Stimulated activated CD8-positive, alpha-beta memory T cell treated with anti-CD3 and anti-CD28 coated beads, Interleukin-12 subunit alpha, Interleukin-12 subunit beta, amount 100 ng/mL, for 1 hour (primary cell): ENCODE measurements at regions not wholly inside any gene's neighbourhood (a gene's known extent, or its start where the extent isn't known, plus 50 kb on each side); places are given as distances from the start of the nearest gene placed in this dataset.
"Not testable (repeated sequence)": the region's sequence is repeated elsewhere in the genome, so short reads cannot be mapped to it uniquely, and the experiment has no call there.

Experiments
- DNase-seq: peaks from one replicate; pipeline ENCODE4 v3.0.0-alpha.2; 2020; ENCODE audit warnings: low read depth

DNA sequence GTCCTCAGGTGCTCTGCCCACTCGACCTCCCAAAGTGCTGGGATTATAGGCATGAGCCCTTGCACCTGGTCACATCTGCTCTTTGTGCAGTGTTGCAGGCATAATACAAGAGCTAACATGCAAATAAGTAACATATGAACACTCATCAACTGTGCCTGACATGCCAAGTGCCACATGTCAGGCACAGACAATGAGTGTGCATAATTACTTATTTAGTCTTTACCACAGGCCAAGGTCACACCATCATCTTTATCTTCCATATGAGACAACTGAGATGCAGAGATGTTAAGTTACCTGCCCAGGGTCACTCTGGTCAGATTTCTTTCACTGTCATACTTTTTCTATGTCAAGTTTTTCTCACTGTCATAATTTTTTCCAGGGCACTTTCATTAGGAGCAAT is 126.1 kb downstream of the PPIAL4G start:
- DNase-seq, result no peak

DNA sequence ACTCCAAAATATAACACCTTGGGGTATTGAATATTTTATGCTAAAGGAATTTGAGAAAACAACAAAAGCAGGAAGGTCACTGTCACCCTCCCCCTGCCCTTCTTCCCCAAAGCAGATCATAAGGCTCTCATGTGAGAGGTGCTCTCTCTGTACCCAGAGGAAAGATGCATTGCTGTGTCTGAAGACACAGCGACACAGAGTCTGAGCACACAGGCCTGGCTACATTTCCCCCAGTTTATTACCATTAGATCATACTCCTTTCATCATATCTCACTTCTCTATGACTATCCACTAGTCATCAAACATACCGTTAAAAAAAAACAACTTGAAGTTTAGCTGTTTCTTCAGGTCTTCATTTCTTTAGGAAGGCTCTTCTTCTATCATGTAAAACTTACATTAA is 127.1 kb downstream of the PPIAL4G start:
- no peak for DNase-seq

DNA sequence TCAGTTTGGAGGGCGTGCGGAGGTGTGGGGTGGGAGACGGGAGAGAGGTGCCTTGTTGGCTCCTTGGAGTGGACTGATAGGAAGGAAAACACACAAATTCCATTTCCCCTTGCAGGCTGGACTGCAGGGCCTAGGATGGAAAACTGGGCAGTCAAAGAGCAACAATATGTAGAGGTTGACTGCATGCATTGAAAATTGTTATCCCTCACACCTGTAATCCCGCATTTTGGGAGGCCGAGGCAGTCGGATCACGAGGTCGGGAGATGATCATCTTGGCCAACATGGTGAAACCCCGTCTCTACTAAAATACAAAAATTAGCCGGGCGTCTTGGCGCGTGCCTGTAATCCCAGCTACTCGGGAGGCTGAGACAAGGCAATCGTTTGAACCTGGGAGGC is 128.2 kb downstream of the PPIAL4G start:
- DNase-seq, result no peak

DNA sequence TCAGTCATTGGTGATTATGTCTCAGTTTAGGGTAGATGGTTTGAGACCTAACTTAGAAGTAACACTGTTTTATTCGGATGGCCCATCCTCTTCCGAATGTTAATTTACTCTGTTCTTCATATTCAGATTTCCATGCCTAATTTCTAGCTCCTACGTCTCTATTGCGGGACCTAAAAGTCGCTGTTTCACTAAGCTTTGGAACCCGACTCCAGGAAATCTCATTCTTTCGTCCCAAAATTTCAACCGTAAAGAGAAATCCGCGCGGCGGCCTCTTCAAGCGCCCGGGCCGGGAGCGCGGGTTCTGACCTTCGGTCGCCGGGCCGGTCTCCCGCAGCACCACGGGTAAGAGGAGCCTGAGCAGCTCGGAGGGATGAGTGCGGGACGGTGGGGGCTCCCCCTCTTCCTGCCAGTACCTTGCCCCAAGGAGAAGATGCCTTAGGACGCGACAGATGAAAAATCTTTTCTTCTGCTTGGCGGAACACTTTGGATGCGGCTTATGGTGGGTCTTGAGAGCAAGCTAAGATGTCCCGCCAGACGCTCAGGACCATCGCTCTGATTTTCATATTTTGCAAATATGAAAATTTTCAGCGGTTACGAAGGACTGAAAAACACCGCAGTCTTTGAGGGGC is 128.7 kb downstream of the PPIAL4G start:
- no peak for DNase-seq

DNA sequence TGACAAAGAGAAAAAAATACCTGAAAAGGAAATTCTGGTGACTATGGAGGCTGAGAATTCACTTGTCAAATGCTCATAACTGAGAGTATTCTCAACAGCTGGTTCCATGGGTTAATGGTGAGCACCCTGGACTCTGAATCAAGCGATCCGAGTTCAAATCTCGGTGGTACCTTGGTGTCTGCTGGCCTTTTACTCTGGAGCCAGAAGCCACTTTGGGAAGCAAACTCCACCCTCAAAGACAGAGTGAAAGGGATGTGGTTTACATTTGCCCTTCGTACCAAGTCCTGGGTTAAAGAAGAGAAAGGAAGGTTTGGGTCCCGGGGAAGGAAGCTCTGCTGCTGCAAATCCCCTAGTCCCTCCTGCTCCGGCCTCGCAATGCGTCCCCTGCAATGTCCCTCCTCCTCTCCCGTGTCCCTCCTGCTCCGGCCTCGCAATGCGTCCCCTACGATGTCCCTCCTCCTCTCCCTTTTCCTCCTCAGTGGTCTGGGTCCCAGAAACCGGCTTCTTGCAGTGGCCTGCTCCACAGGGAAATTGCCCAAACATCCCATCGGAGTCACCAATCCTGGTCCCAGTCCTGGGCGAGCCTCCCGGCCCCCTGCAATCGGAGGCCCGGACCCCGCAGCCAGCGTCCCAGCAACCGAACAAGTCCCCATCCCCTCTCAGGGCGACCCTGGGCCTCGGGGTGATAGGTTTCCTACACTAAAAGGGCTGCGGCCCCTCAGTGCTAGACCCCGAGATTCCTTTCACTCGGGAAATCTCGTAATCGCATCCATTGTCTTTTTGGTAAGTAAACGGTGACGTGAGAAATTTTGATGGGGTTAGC is 129.4 kb downstream of the PPIAL4G start:
- DNase-seq, result no peak

DNA sequence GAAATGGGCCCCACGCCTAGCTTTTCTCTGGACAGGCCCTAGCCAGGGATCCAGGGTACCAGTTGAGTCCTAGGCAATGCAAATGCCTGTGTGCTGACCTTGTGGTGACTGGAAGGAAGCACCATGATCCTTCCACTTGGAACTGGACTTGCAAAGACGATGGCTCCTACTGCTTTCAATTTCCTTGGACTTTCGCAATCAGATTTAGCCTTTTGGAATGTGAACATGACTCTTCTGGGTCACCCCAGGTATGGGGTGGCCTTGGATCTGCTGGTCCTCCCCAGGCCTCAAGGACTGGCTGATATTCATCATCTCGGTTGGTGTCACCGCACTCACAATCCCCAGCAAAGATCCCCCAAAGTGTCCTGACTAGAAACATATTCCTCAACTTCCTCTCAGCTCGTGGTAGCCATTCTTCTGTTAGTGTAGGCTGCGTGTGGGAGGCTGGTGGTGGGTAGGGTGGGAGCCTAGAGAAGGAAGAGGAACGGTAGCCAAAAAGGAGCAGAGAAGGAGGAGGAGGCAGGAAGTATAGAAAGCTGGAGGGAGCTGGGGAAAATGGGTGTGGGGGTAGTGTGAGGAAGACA is 130.5 kb downstream of the PPIAL4G start:
- DNase-seq, result no peak

DNA sequence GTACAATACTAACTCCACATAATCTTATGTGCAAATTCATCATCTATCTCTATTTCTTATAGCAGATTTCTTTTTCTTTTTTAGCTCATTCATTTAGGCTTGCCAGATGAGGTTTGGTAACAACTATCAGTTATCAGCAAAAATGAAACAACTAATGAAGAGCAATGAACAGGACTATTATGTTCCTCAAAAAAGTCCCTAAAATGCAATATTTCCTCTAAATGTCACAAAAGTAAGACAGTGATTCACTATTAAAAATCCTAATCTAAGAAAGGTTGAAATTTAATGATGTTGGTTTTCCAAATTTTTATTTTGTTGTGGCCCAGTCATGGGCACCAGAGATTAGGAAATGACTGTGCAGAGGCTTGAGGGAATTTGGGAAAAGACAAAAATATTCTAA is 135.3 kb downstream of the PPIAL4G start:
- DNase-seq, result no peak

DNA sequence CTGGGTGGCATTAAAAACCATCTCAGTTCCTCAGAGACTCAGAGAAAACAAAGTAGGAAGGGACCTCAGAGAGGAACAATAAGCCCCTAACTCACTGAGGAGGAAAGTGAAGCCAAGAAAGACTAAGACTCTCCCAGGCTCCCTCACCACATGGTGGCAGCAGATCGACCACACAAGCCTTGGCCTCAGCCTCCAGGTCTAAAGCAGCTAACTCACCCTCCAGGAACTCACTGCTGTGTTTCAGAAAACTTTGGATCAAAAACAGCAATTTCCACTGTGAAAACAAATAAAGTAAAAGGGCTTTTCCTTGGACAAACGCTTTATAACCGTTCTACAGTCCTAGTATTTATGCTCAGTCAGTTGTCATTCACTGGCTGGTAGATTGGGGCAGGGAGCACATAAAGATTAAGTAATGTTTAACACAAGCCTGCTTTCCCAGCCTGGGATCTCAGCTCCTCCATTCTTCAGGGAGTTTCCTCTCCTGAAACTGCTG is 137.4 kb downstream of the PPIAL4G start:
- DNase-seq, result not testable (repeated sequence)

DNA sequence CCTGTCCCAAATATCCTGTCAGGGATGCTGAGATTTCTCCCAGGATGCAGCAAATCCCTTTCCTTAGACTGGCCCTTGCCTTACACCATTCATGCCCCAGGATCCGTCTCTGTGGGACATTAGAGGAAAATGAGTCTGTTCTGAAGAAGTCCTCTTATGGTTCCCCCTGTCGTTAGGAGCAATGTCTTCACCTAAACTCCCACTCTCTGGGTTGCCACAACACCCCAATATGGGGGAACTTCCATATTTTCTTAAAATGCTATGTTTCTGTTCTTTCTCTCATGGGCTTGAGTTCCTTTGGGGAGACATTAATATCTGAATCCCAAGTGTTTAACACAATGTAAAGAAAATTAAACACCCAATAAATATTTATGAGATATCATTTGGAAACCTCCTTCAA is 138.5 kb downstream of the PPIAL4G start:
- DNase-seq, result not testable (repeated sequence)

DNA sequence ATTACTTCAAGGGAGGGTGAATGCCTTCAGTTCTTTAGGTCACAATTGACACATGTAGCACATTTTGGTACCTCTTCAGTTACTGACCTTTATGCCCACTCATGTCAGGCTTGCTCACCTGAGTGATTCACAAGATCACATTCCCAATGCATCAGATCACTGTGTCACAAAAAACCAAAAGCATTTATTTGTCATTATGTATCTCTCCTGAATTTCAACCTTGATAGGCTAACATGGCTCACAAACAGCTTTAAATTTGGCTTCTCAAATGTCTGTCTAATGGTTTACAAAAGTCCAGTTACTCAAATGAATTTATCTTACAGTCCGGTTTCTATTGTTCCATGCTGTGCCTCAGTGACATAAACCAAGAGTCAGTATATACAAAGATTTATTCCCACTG is 141.4 kb downstream of the PPIAL4G start:
- not testable (repeated sequence) for DNase-seq

DNA sequence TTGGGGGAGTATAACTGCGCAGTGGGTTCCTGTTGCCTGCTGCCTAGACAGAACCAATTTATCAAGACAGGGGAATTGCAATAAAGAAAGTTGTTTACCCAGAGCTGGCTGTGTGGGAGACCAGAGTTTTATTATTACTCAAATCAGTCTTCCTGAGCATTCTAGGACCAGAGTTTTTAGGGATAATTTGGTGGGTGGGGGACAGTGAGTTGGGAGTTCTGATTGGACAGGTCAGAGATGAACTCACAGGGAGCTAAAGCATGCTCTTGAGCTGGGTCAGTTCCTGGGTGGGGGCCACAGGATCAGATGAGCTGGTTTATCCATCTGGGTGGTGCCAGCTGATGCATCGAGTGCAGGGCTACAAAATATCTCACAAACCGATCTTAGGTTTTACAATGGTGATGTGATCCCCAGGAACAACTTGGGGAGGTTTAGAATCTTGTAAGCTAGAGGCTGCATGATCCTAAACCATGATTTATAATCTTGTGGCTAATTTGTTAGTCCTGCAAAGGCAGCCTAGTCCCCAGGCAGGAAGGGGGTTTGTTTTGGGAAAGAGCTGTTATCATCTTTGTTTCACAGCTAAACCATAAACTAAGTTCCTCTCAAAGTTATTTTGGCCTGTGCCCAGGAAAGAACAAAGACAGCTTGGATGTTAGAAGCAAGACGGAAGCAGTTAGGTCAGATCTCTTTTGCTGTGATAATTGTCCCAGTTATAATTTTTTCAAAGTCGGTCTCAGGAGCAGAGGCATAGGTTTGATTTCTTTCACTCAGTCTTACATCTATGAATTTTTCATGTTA is 146.8 kb downstream of the PPIAL4G start:
- DNase-seq, result not testable (repeated sequence)

DNA sequence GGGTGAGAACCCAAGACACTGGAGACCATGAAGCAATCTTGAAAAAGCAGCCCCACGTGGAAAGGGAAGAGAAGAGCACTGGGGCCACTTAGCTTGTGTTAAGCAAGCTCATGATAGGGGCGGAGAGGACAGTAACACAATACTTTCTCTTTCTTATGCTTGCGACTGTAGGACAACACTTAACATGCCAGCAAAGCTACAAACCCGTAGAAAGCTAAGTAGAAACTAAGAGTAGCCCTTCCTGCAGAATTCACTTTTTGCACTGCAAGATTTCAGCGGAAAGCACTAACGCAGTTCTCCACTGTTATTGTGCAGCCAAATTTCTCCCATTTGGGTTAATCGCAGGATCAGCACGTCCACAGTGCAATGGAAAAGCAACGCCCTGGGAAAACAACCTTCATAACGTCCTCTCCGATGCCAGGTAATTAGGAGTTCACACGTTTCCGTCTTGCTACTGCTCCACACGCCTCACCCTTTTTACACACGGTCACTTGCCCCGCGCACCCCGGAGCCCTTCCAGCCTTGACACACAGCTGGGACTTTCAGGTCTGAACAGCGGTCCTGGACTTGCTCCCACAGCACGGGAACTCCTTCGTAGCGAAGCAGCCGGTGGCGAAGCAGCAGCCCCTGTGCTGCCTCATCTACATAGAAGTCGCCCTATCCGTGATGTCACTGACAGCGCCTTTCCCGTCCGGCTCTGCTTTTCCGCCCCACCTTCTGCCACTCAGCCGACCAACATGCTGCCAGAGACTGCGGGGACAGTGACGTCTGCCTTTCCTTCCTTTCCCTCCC is 148.6 kb downstream of the PPIAL4G start:
- peak; percentile 57 for DNase-seq

DNA sequence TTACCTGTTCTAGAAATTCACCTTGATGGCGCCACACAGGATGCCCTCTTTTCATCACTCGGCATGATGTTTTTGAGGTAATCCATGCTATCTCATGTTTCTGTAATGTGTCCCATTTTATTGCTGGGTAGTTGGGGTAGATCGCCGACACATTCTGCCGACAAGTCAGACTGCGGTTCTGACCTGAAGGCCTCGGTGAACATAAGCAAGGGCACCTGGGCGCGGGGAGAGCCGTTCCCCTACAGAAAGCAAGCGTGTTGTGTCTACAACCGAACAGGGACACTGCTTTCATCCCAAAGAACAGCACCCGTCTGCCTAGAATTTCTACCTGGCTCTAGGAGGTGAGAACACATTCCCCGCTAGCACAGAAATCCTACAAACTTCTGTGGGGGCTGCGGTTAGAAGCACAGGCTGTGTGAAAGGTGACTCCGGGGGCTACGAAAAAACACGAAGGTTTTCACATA is 149.2 kb downstream of the PPIAL4G start:
- DNase-seq, result no peak

DNA sequence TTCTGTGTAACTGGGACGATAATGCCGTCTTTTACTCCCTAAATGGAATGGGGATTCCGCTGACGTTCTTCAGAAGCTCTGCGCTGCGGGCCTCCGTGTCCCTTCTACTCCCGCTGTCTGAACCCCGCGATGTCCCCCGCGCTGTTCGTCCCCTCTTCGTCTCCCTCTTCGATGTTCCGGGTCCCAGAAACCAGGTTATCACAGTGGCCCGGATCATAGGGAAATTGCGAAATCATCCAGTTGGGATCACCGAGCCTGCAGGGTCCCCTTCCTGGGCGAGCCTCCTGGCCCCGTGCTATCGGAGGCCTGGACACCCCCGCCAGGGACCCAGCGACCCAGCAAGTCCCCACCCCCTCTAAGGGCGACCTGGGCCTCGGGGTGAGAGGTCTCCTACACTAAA is 154.2 kb downstream of the PPIAL4G start:
- no peak for DNase-seq

DNA sequence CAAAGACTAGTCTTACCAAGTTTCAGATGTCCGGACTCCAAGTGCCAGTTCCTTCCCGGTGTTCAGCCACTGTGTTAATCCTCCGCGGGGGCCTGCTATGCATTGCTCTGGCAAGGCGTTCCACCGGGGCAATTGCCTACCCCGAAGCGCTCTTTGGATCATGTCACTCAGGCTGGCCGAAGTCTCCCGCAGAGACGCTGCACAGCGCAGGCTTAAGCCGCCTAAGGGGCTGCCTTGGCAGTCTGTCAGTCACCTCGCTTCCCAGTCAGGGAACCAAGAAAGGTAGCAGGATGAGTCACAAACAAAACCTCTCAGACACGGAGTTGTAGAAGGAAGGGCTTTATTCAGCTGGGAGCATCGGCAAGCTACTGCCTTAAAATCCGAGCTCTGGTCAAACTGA is 158.1 kb downstream of the PPIAL4G start:
- DNase-seq, result not testable (repeated sequence)

DNA sequence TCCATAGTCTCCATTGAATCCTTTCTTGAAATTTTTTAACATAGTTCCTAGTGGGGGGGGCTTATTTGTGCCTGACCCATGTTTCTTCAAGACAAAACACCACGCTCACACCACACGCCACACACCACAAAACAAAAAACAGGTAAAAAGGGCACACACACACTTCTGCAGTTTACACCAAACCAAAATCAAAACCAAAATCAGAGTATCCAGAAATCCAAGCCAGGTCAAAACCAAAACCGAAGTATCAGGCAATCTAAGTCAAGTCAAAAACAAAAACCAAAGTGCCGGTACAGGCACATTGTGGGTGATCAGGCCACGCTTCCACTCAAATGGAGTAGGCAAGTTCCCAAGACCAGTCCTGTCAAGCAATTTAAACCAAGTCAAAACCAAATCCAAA is 158.6 kb downstream of the PPIAL4G start:
- DNase-seq, result not testable (repeated sequence)

DNA sequence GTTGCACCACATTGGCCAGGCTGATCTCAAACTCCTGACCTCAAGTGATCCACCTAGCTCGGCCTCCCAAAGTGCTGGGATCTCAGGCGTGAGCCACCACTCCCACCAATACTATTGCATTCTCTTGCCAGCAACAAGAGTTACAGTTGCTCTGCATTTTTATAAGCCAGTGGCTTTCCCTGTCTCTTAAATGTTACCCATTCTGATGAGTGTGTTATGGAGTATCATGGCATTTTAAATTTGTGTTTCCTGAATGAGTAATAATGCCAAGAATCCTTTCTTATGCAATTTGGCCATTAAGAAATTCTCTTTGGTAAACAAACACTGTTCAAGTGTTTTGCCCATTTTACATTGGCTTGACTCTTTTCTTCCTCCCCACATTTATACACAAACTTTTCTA is 163.0 kb downstream of the PPIAL4G start:
- DNase-seq, result not testable (repeated sequence)

DNA sequence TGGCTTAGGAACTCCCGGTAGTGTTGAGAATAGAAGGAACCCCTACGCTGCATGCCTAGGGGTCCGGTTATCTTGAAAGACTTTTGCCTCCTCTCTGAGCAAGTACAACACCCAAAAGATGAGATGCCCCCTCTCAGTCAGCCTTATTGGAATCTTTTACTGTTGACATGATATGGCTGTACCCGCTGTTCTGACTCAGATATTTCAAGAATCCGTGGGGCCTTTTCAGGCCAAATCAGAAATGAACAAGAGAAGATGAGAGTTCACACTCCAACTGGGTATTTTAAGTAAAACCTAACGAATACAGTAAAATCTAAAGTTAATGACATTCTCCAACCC is 164.2 kb downstream of the PPIAL4G start:
- DNase-seq, result no peak

DNA sequence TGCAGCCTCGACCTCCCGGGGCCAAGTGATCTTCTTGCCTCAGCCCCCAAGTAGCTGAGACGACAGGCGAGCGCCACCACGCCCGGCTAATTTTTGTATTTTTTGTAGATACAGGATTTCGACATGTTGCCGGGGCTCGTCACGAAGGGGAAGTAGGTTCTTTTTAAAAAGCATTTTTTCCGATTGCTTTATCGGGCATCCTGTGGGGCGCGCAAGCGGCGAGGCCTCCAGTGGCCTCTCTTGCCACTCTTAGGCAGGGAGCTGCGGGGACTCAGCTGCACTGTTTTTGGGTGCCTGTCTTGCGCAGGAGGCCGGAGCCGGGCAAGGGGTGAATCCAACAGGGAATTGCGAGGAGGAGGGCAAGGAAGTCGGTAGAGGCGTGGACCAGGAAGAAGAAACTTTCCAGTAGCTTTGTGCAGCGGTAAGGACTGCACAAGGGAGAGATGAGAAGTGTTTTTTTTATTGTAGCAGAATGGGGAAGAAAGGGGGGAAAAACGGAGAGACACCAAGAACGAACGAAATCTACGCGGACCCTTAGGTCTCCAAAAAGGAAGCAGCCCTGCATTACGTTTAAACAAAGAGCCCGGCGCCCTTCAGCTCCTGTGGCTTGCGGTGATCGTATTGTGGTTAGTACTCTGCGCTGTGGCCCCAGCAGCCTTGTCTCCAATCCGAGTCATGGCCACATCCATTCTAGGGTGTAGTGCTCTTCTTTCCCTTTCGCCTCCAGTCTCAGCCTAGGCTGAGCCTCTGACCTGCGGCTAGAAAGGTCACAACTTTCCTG is 164.8 kb downstream of the PPIAL4G start:
- DNase-seq, result no peak

DNA sequence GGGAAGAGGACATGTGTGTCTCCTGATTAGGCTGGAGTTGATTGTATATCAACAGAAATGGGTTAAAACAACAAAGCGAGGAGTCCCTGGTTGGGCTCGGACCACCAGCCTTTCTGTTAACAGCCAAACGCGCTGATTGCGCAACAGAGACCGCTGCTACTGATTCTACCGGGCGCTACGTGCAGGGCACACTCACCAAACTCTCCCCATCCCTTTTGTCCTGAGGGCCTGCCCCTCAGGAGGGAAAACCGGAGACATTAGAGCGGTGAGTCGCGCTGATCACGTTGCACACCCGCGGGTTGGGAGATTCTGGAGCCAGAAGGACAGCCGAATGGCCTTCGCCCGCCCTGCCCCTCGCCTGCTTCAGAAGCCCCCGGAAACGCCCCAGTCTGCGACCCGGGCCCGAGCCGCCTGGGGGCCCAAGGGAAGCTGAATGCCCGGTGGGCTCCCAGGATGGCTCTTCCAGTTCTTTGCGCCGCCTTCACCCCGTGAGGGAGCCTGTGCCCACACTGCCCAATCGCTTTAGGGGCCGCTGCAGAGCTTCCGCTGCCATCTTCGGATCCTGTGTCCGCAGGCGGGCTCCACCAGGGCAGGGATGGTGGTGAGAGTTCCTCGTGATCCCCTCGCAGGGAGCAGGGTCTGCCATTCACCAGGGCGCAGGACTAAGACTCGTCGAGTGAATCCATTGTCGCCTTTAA is 165.4 kb upstream of the NBPF11 start:
- no peak for DNase-seq
